A673 (cell line): ENCODE measurements at regions not wholly inside any gene's neighbourhood (a gene's known extent, or its start where the extent isn't known, plus 50 kb on each side); places are given as distances from the start of the nearest gene placed in this dataset.

ENCODE experiments used
- EZH2 ChIP-seq: fragments of 200-600 bp; sonication (generic); IDR thresholded peaks from 2 replicates; pipeline ENCODE4 v1.6.1; 2017; ENCODE audit warnings: borderline replicate concordance, low read depth, mild to moderate bottlenecking, mixed read lengths, antibody characterized with exemption, low read length; ENCODE audit not compliant: poor library complexity, severe bottlenecking
- TF ChIP-seq, protein P1 (sequence below): fragments of 300-800, 200-600 bp; sonication (generic); conservative IDR thresholded peaks from 2 replicates; pipeline ENCODE4 v1.5.1; 2017; ENCODE audit warnings: low read depth, mild to moderate bottlenecking, antibody characterized with exemption, low read length, moderate library complexity, mixed read lengths

DNA sequence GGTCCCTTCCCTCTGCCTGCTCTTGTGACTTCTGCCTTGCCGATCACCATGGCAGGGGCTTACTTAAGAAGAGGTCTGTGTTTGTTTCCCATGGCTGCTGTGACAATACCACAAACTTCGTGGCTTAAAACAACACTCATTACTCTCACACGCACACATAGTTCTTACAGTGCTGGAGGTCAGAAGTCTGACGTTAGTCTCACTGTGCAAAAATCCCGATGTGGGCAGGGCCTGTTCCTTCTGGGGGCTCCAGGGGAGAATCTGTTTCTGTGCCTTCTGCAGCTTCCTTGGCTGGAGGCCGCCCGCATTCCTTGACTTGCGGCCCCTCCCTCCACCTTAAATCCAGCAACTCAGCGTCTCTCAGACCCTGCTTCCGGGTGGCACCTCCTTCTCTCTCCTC lies 249.2 kb upstream of the GSE1 start:
- TF ChIP-seq, protein P1, sequence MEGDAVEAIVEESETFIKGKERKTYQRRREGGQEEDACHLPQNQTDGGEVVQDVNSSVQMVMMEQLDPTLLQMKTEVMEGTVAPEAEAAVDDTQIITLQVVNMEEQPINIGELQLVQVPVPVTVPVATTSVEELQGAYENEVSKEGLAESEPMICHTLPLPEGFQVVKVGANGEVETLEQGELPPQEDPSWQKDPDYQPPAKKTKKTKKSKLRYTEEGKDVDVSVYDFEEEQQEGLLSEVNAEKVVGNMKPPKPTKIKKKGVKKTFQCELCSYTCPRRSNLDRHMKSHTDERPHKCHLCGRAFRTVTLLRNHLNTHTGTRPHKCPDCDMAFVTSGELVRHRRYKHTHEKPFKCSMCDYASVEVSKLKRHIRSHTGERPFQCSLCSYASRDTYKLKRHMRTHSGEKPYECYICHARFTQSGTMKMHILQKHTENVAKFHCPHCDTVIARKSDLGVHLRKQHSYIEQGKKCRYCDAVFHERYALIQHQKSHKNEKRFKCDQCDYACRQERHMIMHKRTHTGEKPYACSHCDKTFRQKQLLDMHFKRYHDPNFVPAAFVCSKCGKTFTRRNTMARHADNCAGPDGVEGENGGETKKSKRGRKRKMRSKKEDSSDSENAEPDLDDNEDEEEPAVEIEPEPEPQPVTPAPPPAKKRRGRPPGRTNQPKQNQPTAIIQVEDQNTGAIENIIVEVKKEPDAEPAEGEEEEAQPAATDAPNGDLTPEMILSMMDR, result no peak
- no peak for TF ChIP-seq EZH2
